ENCODE measurements at regions not wholly inside any gene's neighbourhood (a gene's known extent, or its start where the extent isn't known, plus 50 kb on each side); places are given as distances from the start of the nearest gene placed in this dataset.

DNA sequence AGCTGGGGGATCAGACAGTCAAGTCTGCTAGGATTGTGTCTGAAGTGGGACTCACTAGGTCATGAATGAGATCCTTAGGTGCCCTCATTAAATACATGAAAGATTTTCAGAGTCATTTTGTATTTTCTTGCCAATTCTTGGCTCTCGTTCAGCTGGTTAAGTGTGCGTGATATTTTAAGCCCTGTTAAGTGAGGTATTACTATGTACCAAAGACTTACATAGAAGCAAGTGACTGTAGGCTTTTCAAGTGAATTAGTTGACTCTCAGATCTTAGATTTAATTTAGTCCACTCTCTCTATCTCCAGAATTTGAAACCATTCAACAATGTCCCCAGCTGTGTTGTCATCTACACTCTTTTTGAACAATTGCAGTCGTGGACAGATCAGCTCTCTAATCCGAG, 219.4 kb downstream of the FOXL1 start:
- H3K27me3 ChIP-seq (replicated peaks in 1 of 2; ENCODE audit: control insufficient read depth in 2 of 2, extremely low read depth in 1 of 2, insufficient read depth in 2 of 2, low read length in 1 of 2): peaks cover 0 to 6% of the 10 kb centered on the region in 2 experiments
- POLR2A ChIA-PET: no interaction called here
- no peak for ATAC-seq (replicated peaks in 1 of 4)
- no peaks in the 10 kb centered on the region for H3K36me3 ChIP-seq (ENCODE audit: control insufficient read depth in 2 of 2, extremely low read depth in 1 of 2, insufficient read depth in 1 of 2, low read length in 1 of 2)
- peaks cover 8 to 21% of the 10 kb centered on the region in 2 donors for H3K27me3 Mint-ChIP-seq
- no peaks in the 10 kb centered on the region for H3K4me1 Mint-ChIP-seq
- H3K27ac Mint-ChIP-seq: no peak overlapping the region
- H3K4me1 ChIP-seq (ENCODE audit: control insufficient read depth in 1 of 2, extremely low read depth in 1 of 2, insufficient read depth in 2 of 2, low read length in 2 of 2): no peaks in the 10 kb centered on the region
- no peak overlapping the region for H3K27ac ChIP-seq (ENCODE audit: low read length)
- H3K9me3 ChIP-seq: no peaks in the 10 kb centered on the region
- H3K4me3 Mint-ChIP-seq: no peak overlapping the region
- CTCF ChIA-PET: no interaction called here
- DNase-seq: no peak
- H3K36me3 Mint-ChIP-seq: no peaks in the 10 kb centered on the region
- peaks cover 0 to 5% (median 0%) of the 10 kb centered on the region in 3 donors for H3K9me3 Mint-ChIP-seq
- no peak overlapping the region for H3K4me3 ChIP-seq (ENCODE audit: control insufficient read depth in 1 of 2, extremely low read depth in 1 of 2, low read length in 1 of 2)
- 66% methylated on average over 2 of the region's 4 CpGs for WGBS (ENCODE audit: insufficient coverage)

DNA sequence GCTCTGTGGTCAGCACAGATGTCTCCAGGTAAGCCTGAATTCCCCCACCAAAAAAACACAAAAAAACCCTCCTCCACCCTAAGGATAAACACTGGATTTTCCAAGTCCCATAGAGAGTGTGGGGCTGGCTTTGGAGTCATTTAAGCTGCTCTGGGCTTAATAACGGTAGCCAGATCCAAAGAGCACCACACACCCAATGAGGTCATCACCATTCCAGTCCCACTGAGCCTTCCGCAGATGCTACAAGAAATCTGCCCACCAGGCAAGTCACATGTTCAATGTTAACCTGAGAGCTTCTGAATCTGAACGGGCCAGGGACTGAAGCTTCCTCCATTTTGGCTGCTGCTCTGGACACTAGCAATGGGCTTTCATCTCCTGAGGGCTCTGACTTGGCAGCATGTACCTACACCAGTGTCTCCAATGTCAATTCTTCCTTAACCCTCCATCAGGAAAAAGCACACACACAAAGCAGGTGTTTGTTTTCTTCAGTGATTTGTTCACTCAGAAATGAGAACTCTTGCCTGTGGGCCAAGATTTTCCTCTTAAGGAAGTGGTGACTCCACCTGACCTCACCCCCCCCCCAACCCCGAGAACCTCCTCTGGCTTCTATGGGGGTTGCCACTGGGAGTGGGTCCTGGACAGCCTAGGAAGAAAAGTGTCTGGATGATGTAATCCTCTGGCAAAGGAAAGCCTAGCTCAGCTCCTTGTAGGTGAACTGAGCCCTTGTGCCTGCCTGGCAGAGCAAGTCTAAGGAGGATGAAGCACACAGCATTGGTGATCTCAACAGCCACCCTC, 220.1 kb downstream of the FOXL1 start:
- no peak overlapping the region for H3K27ac Mint-ChIP-seq
- POLR2A ChIA-PET: no interaction called here
- Histone ChIP-seq H3K27me3 (replicated peaks in 1 of 2; ENCODE audit: control insufficient read depth in 2 of 2, extremely low read depth in 1 of 2, insufficient read depth in 2 of 2, low read length in 1 of 2) (peaks cover 0 to 6% of the 10 kb centered on the region in 2 experiments), H3K27ac (ENCODE audit: low read length) (no peak overlapping the region), H3K9me3 (no peaks in the 10 kb centered on the region), H3K4me3 (ENCODE audit: control insufficient read depth in 1 of 2, extremely low read depth in 1 of 2, low read length in 1 of 2) (no peak overlapping the region), H3K4me1 (ENCODE audit: control insufficient read depth in 1 of 2, extremely low read depth in 1 of 2, insufficient read depth in 2 of 2, low read length in 2 of 2) (no peaks in the 10 kb centered on the region), H3K36me3 (ENCODE audit: control insufficient read depth in 2 of 2, extremely low read depth in 1 of 2, insufficient read depth in 1 of 2, low read length in 1 of 2) (no peaks in the 10 kb centered on the region)
- ATAC-seq (replicated peaks in 1 of 4): no peak
- H3K9me3 Mint-ChIP-seq: peaks cover 0 to 5% (median 0%) of the 10 kb centered on the region in 3 donors
- no peak for DNase-seq
- no peaks in the 10 kb centered on the region for H3K36me3 Mint-ChIP-seq
- 75% methylated on average over 2 of the region's 4 CpGs for WGBS (ENCODE audit: insufficient coverage)
- H3K27me3 Mint-ChIP-seq: peaks cover 8 to 21% of the 10 kb centered on the region in 2 donors
- no peak overlapping the region for H3K4me3 Mint-ChIP-seq
- H3K4me1 Mint-ChIP-seq: no peaks in the 10 kb centered on the region
- CTCF ChIA-PET: no interaction called here

DNA sequence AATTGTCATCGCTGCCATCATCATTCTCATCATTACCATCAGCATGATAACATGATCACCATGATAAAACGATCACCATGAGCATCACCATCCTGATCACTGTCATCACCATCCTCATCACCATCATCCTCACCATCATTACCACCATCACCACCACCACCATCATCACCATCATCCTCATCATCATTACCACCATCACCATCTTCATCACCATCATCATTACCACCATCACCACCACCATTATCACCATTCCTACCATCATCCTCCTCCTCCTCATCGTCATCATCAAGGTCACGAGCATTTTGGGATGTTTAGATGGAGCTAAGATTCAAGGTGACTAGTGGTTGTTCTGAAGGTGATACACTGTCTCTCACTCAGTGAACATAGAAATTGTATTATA, 221.0 kb downstream of the FOXL1 start:
- Histone ChIP-seq H3K9me3 (no peaks in the 10 kb centered on the region), H3K4me3 (ENCODE audit: control insufficient read depth in 1 of 2, extremely low read depth in 1 of 2, low read length in 1 of 2) (no peak overlapping the region), H3K27me3 (replicated peaks in 1 of 2; ENCODE audit: control insufficient read depth in 2 of 2, extremely low read depth in 1 of 2, insufficient read depth in 2 of 2, low read length in 1 of 2) (peaks cover 2 to 7% of the 10 kb centered on the region in 2 experiments), H3K36me3 (ENCODE audit: control insufficient read depth in 2 of 2, extremely low read depth in 1 of 2, insufficient read depth in 1 of 2, low read length in 1 of 2) (no peaks in the 10 kb centered on the region), H3K27ac (ENCODE audit: low read length) (no peak overlapping the region), H3K4me1 (ENCODE audit: control insufficient read depth in 1 of 2, extremely low read depth in 1 of 2, insufficient read depth in 2 of 2, low read length in 2 of 2) (no peaks in the 10 kb centered on the region)
- Mint-ChIP-seq H3K27me3 (peaks cover 11 to 27% of the 10 kb centered on the region in 2 donors), H3K9me3 (peaks cover 0 to 5% (median 0%) of the 10 kb centered on the region in 3 donors), H3K4me1 (no peaks in the 10 kb centered on the region), H3K27ac (no peak overlapping the region), H3K4me3 (no peak overlapping the region), H3K36me3 (no peaks in the 10 kb centered on the region)
- ATAC-seq (replicated peaks in 1 of 4) (no peak), DNase-seq (no peak)
- ChIA-PET POLR2A (no interaction called here), CTCF (no interaction called here)
- 65% methylated on average over 2 of the region's 4 CpGs for WGBS (ENCODE audit: insufficient coverage)

DNA sequence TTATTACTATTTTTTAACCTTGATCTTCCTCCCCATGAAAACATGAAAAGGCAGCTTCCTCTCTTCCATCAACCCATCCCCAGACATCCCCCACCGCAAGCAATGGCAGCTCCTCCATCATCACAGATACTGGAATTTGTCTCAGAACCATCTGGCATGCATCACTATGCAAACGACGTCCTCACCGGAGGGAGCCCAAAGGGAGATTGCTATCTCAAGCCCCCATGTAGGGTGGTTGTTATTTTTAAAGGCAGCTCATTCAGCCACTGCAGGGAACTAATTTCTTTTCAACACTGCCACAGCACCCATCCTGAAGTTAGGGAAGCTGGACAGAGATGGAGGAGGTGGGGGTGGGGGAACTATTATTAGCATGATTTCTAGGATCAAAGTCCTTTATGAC, 222.5 kb downstream of the FOXL1 start:
- WGBS (ENCODE audit: insufficient coverage): no CpG with 5 or more reads among the region's 4 CpGs
- ChIA-PET CTCF (no interaction called here), POLR2A (no interaction called here)
- no peak for ATAC-seq (replicated peaks in 1 of 4)
- H3K9me3 Mint-ChIP-seq: peaks cover 0 to 5% (median 0%) of the 10 kb centered on the region in 3 donors
- no peaks in the 10 kb centered on the region for H3K4me1 Mint-ChIP-seq
- Histone ChIP-seq H3K4me1 (ENCODE audit: control insufficient read depth in 1 of 2, extremely low read depth in 1 of 2, insufficient read depth in 2 of 2, low read length in 2 of 2) (no peaks in the 10 kb centered on the region), H3K27ac (ENCODE audit: low read length) (no peak overlapping the region), H3K4me3 (ENCODE audit: control insufficient read depth in 1 of 2, extremely low read depth in 1 of 2, low read length in 1 of 2) (no peak overlapping the region), H3K27me3 (replicated peaks in 1 of 2; ENCODE audit: control insufficient read depth in 2 of 2, extremely low read depth in 1 of 2, insufficient read depth in 2 of 2, low read length in 1 of 2) (peaks cover 2 to 16% of the 10 kb centered on the region in 2 experiments), H3K9me3 (no peaks in the 10 kb centered on the region), H3K36me3 (ENCODE audit: control insufficient read depth in 2 of 2, extremely low read depth in 1 of 2, insufficient read depth in 1 of 2, low read length in 1 of 2) (no peaks in the 10 kb centered on the region)
- no peak overlapping the region for H3K4me3 Mint-ChIP-seq
- DNase-seq: no peak
- no peaks in the 10 kb centered on the region for H3K36me3 Mint-ChIP-seq
- H3K27me3 Mint-ChIP-seq: peaks cover 13 to 29% of the 10 kb centered on the region in 2 donors
- H3K27ac Mint-ChIP-seq: no peak overlapping the region

DNA sequence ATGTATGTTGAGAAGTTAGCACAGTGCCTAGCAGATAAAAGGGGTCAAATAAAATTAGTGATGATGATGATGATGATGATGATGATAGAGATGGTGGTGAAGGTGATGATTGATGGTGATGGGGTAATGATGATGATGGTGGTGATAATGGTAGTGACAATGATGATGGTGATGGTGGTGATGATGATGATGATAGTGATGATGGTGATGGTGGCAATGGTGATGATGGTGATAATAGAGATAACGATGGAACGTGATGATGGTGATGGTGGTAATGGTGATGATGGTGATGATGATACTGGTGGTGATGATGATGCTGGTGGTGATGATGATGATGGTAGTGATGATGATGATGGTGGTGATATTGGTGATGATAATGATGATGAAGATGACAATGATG, 223.7 kb downstream of the FOXL1 start:
- ChIA-PET POLR2A (no interaction called here), CTCF (no interaction called here)
- DNase-seq (no peak), ATAC-seq (replicated peaks in 1 of 4) (no peak)
- Histone ChIP-seq H3K9me3 (no peaks in the 10 kb centered on the region), H3K27ac (ENCODE audit: low read length) (no peak overlapping the region), H3K27me3 (replicated peaks in 1 of 2; ENCODE audit: control insufficient read depth in 2 of 2, extremely low read depth in 1 of 2, insufficient read depth in 2 of 2, low read length in 1 of 2) (peaks cover 2 to 26% of the 10 kb centered on the region in 2 experiments), H3K4me3 (ENCODE audit: control insufficient read depth in 1 of 2, extremely low read depth in 1 of 2, low read length in 1 of 2) (no peak overlapping the region), H3K36me3 (ENCODE audit: control insufficient read depth in 2 of 2, extremely low read depth in 1 of 2, insufficient read depth in 1 of 2, low read length in 1 of 2) (no peaks in the 10 kb centered on the region), H3K4me1 (ENCODE audit: control insufficient read depth in 1 of 2, extremely low read depth in 1 of 2, insufficient read depth in 2 of 2, low read length in 2 of 2) (no peaks in the 10 kb centered on the region)
- Mint-ChIP-seq H3K4me1 (no peaks in the 10 kb centered on the region), H3K27ac (no peak overlapping the region), H3K9me3 (peaks cover 0 to 5% (median 0%) of the 10 kb centered on the region in 3 donors), H3K4me3 (no peak overlapping the region), H3K36me3 (no peaks in the 10 kb centered on the region), H3K27me3 (peaks cover 18 to 35% of the 10 kb centered on the region in 2 donors)
- 75% methylated on average over 2 of the region's 2 CpGs for WGBS (ENCODE audit: insufficient coverage)

DNA sequence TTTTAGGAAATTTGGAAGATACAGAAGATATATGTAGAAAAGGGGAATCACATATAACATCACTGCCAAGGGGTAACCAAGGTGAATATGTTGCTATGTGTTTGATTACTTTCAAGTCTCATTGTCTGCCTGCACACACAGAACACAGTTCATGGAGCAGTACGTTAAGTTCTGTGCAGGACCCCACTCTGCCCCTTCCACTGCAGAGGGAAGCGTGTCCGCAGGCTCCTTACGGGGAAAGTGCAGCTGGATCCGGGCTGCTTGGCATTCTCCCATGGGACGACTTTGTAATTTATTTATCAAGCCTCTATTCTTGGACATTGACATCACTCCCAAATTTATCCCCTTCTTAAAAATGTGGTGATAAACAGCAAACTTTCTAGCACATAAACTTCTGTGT, 226.8 kb downstream of the FOXL1 start:
- Histone ChIP-seq H3K4me3 (ENCODE audit: control insufficient read depth in 1 of 2, extremely low read depth in 1 of 2, low read length in 1 of 2) (no peak overlapping the region), H3K9me3 (no peaks in the 10 kb centered on the region), H3K27ac (ENCODE audit: low read length) (no peak overlapping the region), H3K27me3 (replicated peaks in 1 of 2; ENCODE audit: control insufficient read depth in 2 of 2, extremely low read depth in 1 of 2, insufficient read depth in 2 of 2, low read length in 1 of 2) (peaks cover 5 to 33% of the 10 kb centered on the region in 2 experiments), H3K36me3 (ENCODE audit: control insufficient read depth in 2 of 2, extremely low read depth in 1 of 2, insufficient read depth in 1 of 2, low read length in 1 of 2) (no peaks in the 10 kb centered on the region), H3K4me1 (ENCODE audit: control insufficient read depth in 1 of 2, extremely low read depth in 1 of 2, insufficient read depth in 2 of 2, low read length in 2 of 2) (no peaks in the 10 kb centered on the region)
- 79% methylated on average over 6 of the region's 6 CpGs for WGBS (ENCODE audit: insufficient coverage)
- Mint-ChIP-seq H3K4me3 (no peak overlapping the region), H3K27ac (no peak overlapping the region), H3K27me3 (peaks cover 18 to 21% of the 10 kb centered on the region in 2 donors), H3K4me1 (no peaks in the 10 kb centered on the region), H3K9me3 (no peaks in the 10 kb centered on the region), H3K36me3 (no peaks in the 10 kb centered on the region)
- no peak for ATAC-seq (replicated peaks in 1 of 4)
- CTCF ChIA-PET: no interaction called here
- no peak for DNase-seq
- POLR2A ChIA-PET: no interaction called here

Data from T-cell (primary cell).